ENCODE measurements at regions not wholly inside any gene's neighbourhood (a gene's known extent, or its start where the extent isn't known, plus 50 kb on each side); places are given as distances from the start of the nearest gene placed in this dataset.

GRCh38 chr2:133888107-133888506 lies 319.8 kb upstream of the NCKAP5 start:
- Histone ChIP-seq H4K20me1 (ENCODE audit: insufficient read depth) (no peaks in the 10 kb centered on the region), H3K79me2 (replicated peaks; ENCODE audit: insufficient read depth, low read length) (no peaks in the 10 kb centered on the region), H3K4me2 (ENCODE audit: low read length) (no peak overlapping the region), H3F3A (ENCODE audit: insufficient read depth, low read length, poor library complexity, severe bottlenecking) (no peaks in the 10 kb centered on the region), H3K9ac (ENCODE audit: low read length) (no peak overlapping the region), H3K4me3 (ENCODE audit: low read length) (no peak overlapping the region), H3K36me3 (ENCODE audit: insufficient read depth, low read length) (no peaks in the 10 kb centered on the region), H3K27me3 (ENCODE audit: insufficient read depth, low read depth, low read length) (no peaks in the 10 kb centered on the region), H2AFZ (ENCODE audit: low read depth, low read length) (no peak overlapping the region), H3K27ac (ENCODE audit: low read length) (no peak overlapping the region), H3K9me3 (ENCODE audit: low read length) (no peaks in the 10 kb centered on the region), H3K9me2 (ENCODE audit: insufficient read depth, low read length) (no peaks in the 10 kb centered on the region)
- no peak for TF ChIP-seq EZH2 (IDR thresholded peaks at IDR 0.05; ENCODE audit: borderline replicate concordance, insufficient read depth, low read length, poor library complexity, severe bottlenecking)
- TF ChIP-seq RAD21 (conservative IDR thresholded peaks at IDR 0.05), result no peak
- no peak for TF ChIP-seq SMC3 (conservative IDR thresholded peaks at IDR 0.05; ENCODE audit: poor library complexity)
- TF ChIP-seq REST (IDR thresholded peaks at IDR 0.05; ENCODE audit: borderline replicate concordance), result no peak
- no peak for TF ChIP-seq MXI1 (conservative IDR thresholded peaks at IDR 0.05; ENCODE audit: poor library complexity, severe bottlenecking)
- no peak for TF ChIP-seq EP300 (conservative IDR thresholded peaks at IDR 0.05; ENCODE audit: poor library complexity, severe bottlenecking)
- no peak for TF ChIP-seq POLR2AphosphoS5 (IDR thresholded peaks at IDR 0.05)
- no peak for TF ChIP-seq CTCF (IDR thresholded peaks at IDR 0.05; ENCODE audit: poor library complexity, severe bottlenecking)
- no peak for TF ChIP-seq TAF1 (IDR thresholded peaks at IDR 0.05; ENCODE audit: low read depth)

GRCh38 chr2:133888621-133889219 lies 320.5 kb upstream of the NCKAP5 start:
- H3K9me2 ChIP-seq (ENCODE audit: insufficient read depth, low read length), result no peaks in the 10 kb centered on the region
- H3K79me2 ChIP-seq (replicated peaks; ENCODE audit: insufficient read depth, low read length), result no peaks in the 10 kb centered on the region
- TF ChIP-seq REST (IDR thresholded peaks at IDR 0.05; ENCODE audit: borderline replicate concordance) (no peak), MXI1 (conservative IDR thresholded peaks at IDR 0.05; ENCODE audit: poor library complexity, severe bottlenecking) (no peak), EZH2 (IDR thresholded peaks at IDR 0.05; ENCODE audit: borderline replicate concordance, insufficient read depth, low read length, poor library complexity, severe bottlenecking) (no peak), CTCF (IDR thresholded peaks at IDR 0.05; ENCODE audit: poor library complexity, severe bottlenecking) (no peak), POLR2AphosphoS5 (IDR thresholded peaks at IDR 0.05) (no peak), SMC3 (conservative IDR thresholded peaks at IDR 0.05; ENCODE audit: poor library complexity) (no peak), RAD21 (conservative IDR thresholded peaks at IDR 0.05) (no peak), TAF1 (IDR thresholded peaks at IDR 0.05; ENCODE audit: low read depth) (no peak), EP300 (conservative IDR thresholded peaks at IDR 0.05; ENCODE audit: poor library complexity, severe bottlenecking) (no peak)
- no peak overlapping the region for H3K4me2 ChIP-seq (ENCODE audit: low read length)
- no peak overlapping the region for H3K4me3 ChIP-seq (ENCODE audit: low read length)
- no peaks in the 10 kb centered on the region for H3K27me3 ChIP-seq (ENCODE audit: insufficient read depth, low read depth, low read length)
- H3K36me3 ChIP-seq (ENCODE audit: insufficient read depth, low read length), result no peaks in the 10 kb centered on the region
- H3K9me3 ChIP-seq (ENCODE audit: low read length), result no peaks in the 10 kb centered on the region
- H3F3A ChIP-seq (ENCODE audit: insufficient read depth, low read length, poor library complexity, severe bottlenecking), result no peaks in the 10 kb centered on the region
- H2AFZ ChIP-seq (ENCODE audit: low read depth, low read length), result no peak overlapping the region
- no peaks in the 10 kb centered on the region for H4K20me1 ChIP-seq (ENCODE audit: insufficient read depth)
- H3K9ac ChIP-seq (ENCODE audit: low read length), result no peak overlapping the region
- no peak overlapping the region for H3K27ac ChIP-seq (ENCODE audit: low read length)
